Testis (tissue), 2 donors: ENCODE measurements at regions not wholly inside any gene's neighbourhood (a gene's known extent, or its start where the extent isn't known, plus 50 kb on each side); places are given as distances from the start of the nearest gene placed in this dataset.

ENCODE experiments used
- CTCF ChIP-seq, 3 experiments: fragments of 450-650 bp in 2 of 3; fragments of 200-600 bp in 1 of 3; sonication (generic) in 1 of 3; IDR thresholded peaks; one replicate each; pipeline ENCODE4 v1.5.1; 2016 to 2019; ENCODE audit warnings: antibody characterized with exemption in 3 of 3, mild to moderate bottlenecking in 2 of 3, moderate library complexity in 1 of 3
- POLR2A ChIP-seq: fragments of 450-650 bp; IDR thresholded peaks from one replicate; pipeline ENCODE4 v1.6.1; 2017; ENCODE audit warnings: antibody characterized with exemption, mild to moderate bottlenecking, moderate library complexity

- TF ChIP-seq CTCF (IDR thresholded peaks at IDR 0.05) (no peak), POLR2A (no peak)
Measured at GRCh38 chr18:1191341-1191740, 286.7 kb downstream of the ADCYAP1 start.
